Astrocyte of the spinal cord (primary cell): ENCODE measurements at regions not wholly inside any gene's neighbourhood (a gene's known extent, or its start where the extent isn't known, plus 50 kb on each side); places are given as distances from the start of the nearest gene placed in this dataset.

ENCODE experiments used
- DNase-seq: peaks from one replicate; pipeline ENCODE4 v3.0.0; 2011; ENCODE audit warnings: low read depth, low spot score
- H3K4me3 ChIP-seq: 2 replicates; pipeline ENCODE4 v1.5.1; 2011; ENCODE audit warnings: low read depth, mild to moderate bottlenecking, low read length, moderate library complexity
- in situ Hi-C: cut with HindIII; loops from 2 replicates; pipeline ENCODE4 v1.10.0; 2017; ENCODE audit warnings: low sequenced_read_pairs
- TF ChIP-seq, protein P1 (sequence below): IDR thresholded peaks from 2 replicates; pipeline ENCODE4 v1.5.1; 2012; ENCODE audit warnings: low read depth, mild to moderate bottlenecking, low read length, inconsistent platforms

DNA sequence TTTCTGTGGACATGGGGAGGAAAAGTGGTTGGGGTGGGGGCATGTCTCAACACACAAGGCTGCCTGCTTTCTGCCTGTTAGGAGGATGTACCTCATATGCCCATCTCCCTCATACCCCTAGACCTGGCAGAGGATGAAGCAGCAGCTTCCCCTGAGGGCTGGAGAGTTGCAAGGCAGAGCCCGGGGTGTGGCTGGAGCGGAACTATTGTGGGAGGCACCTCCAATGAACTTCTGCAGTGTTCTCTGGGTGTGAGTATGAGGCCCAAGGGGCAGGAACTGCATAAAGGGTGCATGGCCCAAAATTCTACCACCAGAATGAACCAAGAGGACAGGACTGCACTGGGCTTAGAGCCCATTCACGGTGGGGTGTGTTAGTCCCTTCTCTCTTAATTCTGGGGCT lies 296.3 kb upstream of the SIX2 start:
- H3K4me3 ChIP-seq = no peak overlapping the region
- TF ChIP-seq, protein P1, sequence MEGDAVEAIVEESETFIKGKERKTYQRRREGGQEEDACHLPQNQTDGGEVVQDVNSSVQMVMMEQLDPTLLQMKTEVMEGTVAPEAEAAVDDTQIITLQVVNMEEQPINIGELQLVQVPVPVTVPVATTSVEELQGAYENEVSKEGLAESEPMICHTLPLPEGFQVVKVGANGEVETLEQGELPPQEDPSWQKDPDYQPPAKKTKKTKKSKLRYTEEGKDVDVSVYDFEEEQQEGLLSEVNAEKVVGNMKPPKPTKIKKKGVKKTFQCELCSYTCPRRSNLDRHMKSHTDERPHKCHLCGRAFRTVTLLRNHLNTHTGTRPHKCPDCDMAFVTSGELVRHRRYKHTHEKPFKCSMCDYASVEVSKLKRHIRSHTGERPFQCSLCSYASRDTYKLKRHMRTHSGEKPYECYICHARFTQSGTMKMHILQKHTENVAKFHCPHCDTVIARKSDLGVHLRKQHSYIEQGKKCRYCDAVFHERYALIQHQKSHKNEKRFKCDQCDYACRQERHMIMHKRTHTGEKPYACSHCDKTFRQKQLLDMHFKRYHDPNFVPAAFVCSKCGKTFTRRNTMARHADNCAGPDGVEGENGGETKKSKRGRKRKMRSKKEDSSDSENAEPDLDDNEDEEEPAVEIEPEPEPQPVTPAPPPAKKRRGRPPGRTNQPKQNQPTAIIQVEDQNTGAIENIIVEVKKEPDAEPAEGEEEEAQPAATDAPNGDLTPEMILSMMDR = no peak
- no peak for DNase-seq
- in situ Hi-C loops = no loop called here

DNA sequence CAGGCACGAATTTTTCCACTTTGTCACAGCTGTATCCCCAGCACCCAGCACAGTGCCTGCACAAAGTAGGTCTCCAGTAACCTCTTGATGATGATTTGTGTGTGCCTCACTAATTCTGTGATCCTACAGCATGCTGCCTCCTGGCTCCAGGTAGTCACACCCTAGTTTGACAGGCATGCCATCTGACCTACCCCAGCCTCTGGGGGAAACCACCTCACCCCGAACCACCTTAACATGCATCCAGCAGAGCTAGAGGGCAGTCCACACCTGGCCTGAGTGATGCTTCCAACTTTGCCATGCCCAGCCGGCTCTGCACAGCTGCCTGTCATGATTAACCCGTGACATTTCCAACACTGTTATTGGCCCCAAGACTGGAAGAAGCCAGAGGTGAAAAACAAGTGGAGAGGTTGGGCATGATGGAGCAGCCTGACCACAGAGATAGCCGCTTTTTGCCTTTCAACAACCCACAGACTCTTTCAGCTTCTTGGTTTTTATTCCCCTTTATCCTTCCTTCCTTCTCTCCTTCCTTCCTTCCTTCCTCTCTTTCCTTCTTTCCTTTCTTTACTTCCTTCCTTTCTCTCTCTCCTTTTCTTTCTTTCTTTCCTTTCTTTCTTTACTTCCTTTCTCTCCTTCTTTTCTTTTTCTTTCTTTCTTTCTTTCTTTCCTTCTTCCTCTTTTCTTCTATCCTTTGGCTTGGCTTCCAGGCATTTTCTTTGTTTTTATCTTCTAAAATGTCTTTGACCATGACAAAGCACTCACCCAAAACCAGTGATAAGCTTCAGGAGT lies 294.4 kb upstream of the SIX2 start:
- TF ChIP-seq, protein P1 = no peak
- in situ Hi-C loops = no loop called here
- DNase-seq = no peak
- H3K4me3 ChIP-seq = no peak overlapping the region

DNA sequence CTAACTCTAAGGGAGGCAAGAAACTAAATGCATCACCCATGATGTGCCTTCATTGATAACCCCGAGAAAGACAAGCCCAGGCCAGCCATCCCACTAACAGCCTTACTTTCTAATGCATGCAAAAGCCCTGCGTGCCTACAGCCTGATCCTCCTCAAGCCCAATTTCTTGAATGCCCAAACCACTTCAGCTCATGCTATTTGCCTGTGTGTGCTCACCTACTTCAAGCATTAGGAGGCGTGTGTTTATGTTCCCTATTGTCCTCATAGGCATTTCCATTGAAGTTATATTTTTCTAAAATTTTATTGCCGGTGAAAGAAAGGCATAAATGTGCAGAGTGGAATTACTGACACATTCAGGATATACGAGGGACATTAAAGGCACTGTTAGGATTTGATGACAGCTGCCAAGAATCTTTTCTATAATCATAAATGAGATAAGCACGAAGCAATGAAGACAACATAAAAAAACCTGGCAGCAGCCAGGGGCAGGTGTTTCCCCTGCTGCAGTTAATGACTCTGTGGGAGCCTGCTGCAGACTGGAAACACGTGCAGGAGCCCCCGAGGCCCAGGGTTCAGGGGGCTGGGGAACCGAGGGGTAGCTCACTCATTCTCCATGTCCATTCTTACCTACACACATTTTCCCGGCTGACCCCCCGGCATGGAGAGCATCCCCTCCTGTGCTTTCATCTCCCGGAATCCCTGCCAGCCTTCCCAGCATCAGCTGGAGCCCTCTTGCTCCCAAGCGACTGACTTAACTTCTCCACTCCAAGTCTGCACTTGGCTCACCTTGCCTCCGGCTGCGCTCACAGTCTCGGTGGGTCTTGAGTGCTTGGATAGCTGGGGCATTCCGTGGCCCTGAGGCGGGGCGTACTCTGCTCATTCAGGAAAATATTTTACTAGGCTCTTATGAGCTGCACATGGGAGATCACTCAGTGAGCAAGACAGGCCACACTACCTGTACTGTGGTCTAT lies 292.3 kb upstream of the SIX2 start:
- DNase-seq = no peak
- in situ Hi-C loops = no loop called here
- TF ChIP-seq, protein P1 = no peak
- no peak overlapping the region for H3K4me3 ChIP-seq

DNA sequence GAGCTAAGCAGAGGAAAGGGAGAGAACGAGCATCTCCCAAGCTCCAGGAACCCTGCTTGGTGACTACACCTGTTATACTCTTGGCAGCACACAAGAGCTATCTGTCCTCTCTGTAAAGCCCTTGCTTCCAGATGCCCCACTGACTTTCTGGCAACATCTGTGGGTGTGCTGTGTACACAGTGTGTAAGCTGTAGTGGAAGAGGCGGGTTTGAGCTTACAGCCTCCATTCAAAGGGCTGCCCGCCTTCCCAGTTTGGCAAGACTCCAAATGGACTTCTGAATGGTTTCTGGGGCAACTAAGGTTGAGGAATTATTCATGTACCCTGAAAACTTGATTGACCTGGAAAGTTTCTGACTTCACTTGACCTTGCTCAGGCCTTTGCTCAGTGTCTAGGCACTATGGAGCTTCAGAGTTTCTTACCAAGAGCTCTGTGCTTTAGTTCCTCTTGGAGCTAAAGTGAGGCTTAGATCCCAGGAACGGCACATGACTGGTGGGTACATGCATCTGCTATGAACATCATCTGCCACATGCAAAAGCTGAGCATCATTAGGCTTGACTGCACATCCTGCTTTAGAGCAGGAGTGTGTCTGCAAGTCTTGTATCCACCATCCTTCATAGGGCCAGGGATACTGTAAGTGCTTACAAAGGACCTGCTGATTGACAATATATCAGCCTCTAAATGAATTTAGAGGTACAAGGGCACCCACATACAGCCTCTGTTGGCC lies 290.9 kb upstream of the SIX2 start:
- TF ChIP-seq, protein P1 = no peak
- in situ Hi-C loops = no loop called here
- DNase-seq = no peak
- H3K4me3 ChIP-seq = no peak overlapping the region

DNA sequence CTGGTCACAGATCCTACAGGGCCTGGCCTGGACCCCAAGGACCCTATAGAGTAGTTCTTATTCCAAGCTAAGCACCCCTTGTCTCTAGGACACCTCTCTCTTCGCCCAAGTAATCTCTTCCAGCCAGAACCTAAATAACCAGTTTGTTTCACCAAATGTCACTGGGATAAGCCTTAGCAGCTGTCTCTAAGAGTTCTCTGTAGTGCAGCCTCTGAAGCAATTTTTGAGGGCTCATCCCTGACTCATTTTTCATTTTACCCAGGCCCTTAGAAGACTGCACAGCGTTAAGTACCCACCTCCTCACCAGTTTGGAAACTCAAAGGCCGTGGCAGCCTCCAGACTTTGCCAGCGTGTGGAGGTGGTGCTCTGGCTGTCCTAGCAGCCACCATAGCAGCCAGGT lies 290.1 kb upstream of the SIX2 start:
- TF ChIP-seq, protein P1 = no peak
- no peak for DNase-seq
- in situ Hi-C loops = no loop called here
- no peak overlapping the region for H3K4me3 ChIP-seq

DNA sequence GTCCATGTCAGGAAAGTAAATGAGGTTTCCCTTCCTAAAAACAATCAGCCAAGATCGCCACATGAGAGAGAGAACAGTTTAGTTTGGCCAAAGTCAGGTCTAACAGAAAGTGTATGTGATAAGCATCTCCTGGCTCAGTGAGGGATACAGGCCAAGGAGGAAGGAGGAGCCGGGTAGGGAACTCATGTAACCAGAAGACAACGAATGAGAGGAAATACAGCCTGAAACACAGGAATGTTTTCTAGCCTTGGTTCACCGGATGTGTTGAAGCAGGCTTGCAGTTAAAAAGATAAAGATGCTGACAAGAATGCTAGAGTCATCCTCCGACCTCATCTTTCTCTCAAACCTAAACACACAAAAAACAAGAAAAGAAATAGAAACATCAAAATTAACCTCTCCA lies 283.9 kb upstream of the SIX2 start:
- DNase-seq = no peak
- in situ Hi-C loops = no loop called here
- TF ChIP-seq, protein P1 = no peak
- H3K4me3 ChIP-seq = no peak overlapping the region
